ENCODE measurements at regions not wholly inside any gene's neighbourhood (a gene's known extent, or its start where the extent isn't known, plus 50 kb on each side); places are given as distances from the start of the nearest gene placed in this dataset.
"Not testable (repeated sequence)": the region's sequence is repeated elsewhere in the genome, so short reads cannot be mapped to it uniquely, and the experiment has no call there.

DNA sequence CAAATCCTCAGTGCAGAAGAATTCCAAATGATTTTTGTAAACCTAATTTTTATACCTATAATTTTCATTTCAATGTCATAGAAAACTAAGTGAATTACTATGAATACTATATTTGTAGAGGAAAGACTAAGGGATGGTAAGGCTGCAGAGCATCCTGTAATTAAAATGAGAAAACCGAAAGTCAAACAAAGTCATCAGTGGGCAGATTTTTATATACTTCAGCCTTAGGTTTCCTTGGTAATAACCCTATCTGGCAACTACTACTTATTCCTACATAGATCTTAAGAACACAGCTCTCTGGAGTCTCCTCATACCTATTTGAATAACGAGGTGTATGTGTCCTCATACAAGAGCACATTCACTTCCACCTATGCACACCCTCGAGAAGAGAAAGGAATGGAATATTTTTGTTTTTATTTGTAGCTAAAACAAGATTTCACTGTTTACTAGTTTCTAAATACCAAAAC is 117.9 kb upstream of the SGK1 start:
- DNase-seq (ENCODE audit: extremely low read depth, low read depth): no peak
- TF ChIP-seq, protein P1, sequence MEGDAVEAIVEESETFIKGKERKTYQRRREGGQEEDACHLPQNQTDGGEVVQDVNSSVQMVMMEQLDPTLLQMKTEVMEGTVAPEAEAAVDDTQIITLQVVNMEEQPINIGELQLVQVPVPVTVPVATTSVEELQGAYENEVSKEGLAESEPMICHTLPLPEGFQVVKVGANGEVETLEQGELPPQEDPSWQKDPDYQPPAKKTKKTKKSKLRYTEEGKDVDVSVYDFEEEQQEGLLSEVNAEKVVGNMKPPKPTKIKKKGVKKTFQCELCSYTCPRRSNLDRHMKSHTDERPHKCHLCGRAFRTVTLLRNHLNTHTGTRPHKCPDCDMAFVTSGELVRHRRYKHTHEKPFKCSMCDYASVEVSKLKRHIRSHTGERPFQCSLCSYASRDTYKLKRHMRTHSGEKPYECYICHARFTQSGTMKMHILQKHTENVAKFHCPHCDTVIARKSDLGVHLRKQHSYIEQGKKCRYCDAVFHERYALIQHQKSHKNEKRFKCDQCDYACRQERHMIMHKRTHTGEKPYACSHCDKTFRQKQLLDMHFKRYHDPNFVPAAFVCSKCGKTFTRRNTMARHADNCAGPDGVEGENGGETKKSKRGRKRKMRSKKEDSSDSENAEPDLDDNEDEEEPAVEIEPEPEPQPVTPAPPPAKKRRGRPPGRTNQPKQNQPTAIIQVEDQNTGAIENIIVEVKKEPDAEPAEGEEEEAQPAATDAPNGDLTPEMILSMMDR (IDR thresholded peaks at IDR 0.05; ENCODE audit: low read depth, low read length): no peak

DNA sequence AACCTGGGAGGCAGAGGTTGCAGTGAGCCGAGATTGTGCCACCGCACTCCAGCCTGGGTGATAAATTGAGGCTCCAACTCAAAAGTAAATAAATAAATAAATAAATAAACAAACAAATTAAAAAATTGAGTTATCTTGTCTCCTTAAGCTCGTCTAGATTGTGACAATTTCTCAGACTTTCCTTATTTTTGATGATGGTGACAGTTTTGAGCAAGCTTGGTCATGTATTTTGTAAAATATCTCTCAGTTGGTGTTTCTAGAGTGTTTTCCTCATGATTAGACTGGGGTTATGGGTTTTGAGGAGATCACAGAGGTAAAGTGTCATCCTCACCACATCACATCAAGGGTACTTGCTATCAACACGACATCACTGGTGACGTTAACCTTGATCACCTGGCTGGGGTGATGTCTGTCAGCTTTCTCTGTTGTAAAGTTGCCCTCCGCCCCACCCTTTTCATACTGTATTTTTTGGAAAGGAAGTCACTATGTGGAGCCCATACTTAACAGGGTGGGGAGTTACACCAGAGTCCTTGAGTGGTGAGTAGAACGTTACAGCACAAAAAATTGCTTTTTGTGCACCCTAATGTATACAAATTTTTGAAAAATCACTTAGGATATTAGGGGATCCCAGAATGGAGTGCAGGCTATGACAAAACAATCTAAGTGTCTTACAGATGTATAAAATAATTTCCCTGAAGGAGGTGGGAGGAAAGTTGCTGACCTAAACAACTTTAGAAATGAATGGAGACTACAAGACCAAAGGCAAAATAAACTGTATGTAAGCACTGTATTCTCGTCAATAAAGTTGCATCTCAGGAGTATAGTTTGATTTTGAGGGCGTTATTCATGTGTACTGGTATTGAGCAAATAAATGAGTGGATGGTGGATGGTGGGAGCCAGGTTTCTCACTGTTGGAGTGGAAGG is 116.4 kb upstream of the SGK1 start:
- DNase-seq (ENCODE audit: extremely low read depth, low read depth): no peak
- TF ChIP-seq, protein P1 (IDR thresholded peaks at IDR 0.05; ENCODE audit: low read depth, low read length): no peak

- TF ChIP-seq, protein P1 (IDR thresholded peaks at IDR 0.05; ENCODE audit: low read depth, low read length): no peak
- DNase-seq (ENCODE audit: extremely low read depth, low read depth): no peak
These were observed 114.1 kb upstream of the SGK1 start for GRCh38 chr6:134432036-134432435.

DNA sequence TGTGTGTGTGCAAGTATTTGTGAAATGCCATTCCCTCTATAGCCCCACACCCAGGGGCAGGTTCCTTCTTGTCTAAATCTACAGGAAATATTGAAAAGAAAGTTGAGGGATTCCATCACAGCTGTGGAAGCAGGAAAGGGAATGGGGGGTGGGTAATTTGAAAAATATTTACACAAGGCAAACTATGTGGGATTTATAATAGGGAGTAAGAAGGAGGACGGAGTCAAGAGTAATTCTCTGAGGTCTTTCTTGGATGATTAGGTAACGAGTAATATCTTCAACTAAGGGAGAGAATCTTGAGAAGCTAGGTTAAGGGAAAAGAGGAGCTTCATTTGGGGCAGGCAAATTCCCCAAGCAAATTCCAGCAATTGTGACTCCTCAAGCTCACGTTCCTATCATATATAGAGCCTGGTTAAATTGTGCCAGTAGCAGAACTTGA is 113.5 kb upstream of the SGK1 start:
- TF ChIP-seq, protein P1 (IDR thresholded peaks at IDR 0.05; ENCODE audit: low read depth, low read length): no peak
- DNase-seq (ENCODE audit: extremely low read depth, low read depth): no peak

DNA sequence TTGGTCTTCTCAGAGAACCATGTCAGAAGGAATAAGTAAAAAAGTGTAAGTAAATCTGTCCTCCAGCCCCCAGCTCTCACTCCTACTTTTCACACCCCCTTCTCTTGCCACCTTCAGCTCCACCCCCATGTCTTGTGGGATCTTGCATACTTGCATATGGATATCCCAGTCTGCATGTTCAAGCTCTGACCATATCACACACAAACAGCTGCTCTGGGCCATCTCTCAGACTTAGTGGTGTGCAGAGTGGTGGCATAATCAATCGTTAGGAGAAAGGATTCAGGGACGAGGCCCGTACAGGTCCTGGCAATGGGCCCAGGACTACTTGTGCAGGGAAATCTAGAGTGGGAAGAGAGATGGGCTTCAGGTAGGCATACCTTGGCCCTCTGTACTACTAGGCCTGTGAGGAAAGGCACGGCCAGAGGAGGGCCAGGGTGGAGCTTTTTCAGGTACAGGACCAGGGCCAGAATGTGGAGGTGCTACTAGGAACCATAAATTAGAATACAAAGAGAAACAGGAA is 112.0 kb upstream of the SGK1 start:
- DNase-seq (ENCODE audit: extremely low read depth, low read depth): no peak

GRCh38 chr6:134427721-134428120 is 109.8 kb upstream of the SGK1 start:
- no peak for DNase-seq (ENCODE audit: extremely low read depth, low read depth)
- TF ChIP-seq, protein P1 (IDR thresholded peaks at IDR 0.05; ENCODE audit: low read depth, low read length): no peak

More for the DNA sequence above, 112.0 kb upstream of the SGK1 start:
- TF ChIP-seq, protein P1 (IDR thresholded peaks at IDR 0.05; ENCODE audit: low read depth, low read length): no peak

DNA sequence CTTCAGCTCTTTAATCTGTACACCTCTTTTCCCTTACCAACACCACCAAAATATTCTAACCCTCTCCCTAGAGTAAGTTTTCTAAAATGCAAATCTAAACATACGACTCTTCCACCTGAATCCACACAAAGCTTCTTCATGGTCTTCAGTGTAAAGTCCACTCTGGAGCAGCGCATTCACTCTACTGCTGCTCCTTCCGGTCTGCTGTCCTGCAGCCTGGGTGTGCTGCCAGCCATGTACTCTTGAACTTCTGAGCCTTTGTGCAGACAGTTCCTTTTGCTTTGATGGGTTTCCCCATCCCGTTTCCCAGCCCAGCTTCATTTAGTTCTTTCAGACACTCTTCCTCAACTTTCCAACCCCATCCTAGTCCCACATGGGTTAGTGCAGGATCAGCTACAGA is 108.7 kb upstream of the SGK1 start:
- TF ChIP-seq, protein P1 (IDR thresholded peaks at IDR 0.05; ENCODE audit: low read depth, low read length): no peak
- DNase-seq (ENCODE audit: extremely low read depth, low read depth): no peak

DNA sequence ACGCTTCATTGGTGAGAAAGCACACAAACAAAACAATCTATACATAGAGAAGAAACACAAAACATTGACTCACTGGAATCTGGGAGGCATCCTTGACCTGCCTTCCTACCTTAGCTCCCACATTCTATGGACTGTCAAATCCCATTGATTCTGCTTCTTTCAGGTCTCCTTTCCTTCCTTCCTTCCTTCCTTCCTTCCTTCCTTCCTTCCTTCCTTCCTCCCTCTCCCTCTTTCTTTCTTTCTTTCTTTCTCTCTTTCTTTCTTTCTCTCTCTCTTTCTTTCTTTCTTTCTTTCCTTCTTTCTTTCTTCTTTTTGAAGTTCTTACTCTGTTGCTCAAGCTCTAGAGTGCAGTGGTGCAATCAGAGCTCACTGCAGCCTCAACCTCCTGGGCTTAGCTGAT is 108.0 kb upstream of the SGK1 start:
- DNase-seq (ENCODE audit: extremely low read depth, low read depth): not testable (repeated sequence)

Data from AG09319 (cell line).